Endothelial cell of umbilical vein (primary cell): ENCODE measurements at regions not wholly inside any gene's neighbourhood (a gene's known extent, or its start where the extent isn't known, plus 50 kb on each side); places are given as distances from the start of the nearest gene placed in this dataset.

Experiments used
- BruUV-seq: library from RNA; stranded (reverse); fragments of 400-500 nt; replicated peaks from 2 replicates; lab custom pipeline; 2021; lab: Mats Ljungman, UMichigan
- CTCF ChIA-PET: fragments of 300-600, 350-600 bp; sonication (Branson Sonifier 250); formaldehyde crosslinking; loops from one replicate; lab custom pipeline; 2021; ENCODE audit warnings: antibody characterized with exemption, inconsistent platforms; lab: Charles Lee
- POLR2A ChIA-PET: fragments of 300-600, 350-600 bp; sonication (Branson Sonifier 250); formaldehyde crosslinking; loops from one replicate; lab custom pipeline; 2021; ENCODE audit warnings: antibody characterized with exemption, inconsistent platforms; lab: Charles Lee
- DNase-seq: peaks from one replicate; pipeline ENCODE4 v3.0.0-alpha.2; 2011; ENCODE audit warnings: low read depth, low spot score
- FAIRE-seq: peaks from 2 replicates; lab custom pipeline; 2011; peaks lifted over from hg19 to GRCh38; lab: Jason Lieb, UNC
- H2AFZ ChIP-seq: 2 replicates; pipeline ENCODE4 v1.6.0; 2012; ENCODE audit warnings: low read depth, low read length, control low read depth, inconsistent platforms
- H3K27ac ChIP-seq: 2 replicates; pipeline ENCODE4 v1.5.1; 2011; ENCODE audit warnings: low read depth, mild to moderate bottlenecking, control low read depth, low read length, moderate library complexity; ENCODE audit not compliant: insufficient read depth
- H3K27me3 ChIP-seq, 2 experiments: 2 replicates each; pipeline versions ENCODE4 v1.6.0 to v1.6.1; 2011; ENCODE audit warnings: low read length in 2 of 2, mixed read lengths in 1 of 2; ENCODE audit not compliant: control insufficient read depth in 2 of 2, insufficient read depth in 2 of 2
- H3K36me3 ChIP-seq, 2 experiments: 2 replicates in 1 of 2; 3 replicates in 1 of 2; pipeline ENCODE4 v1.5.1; 2011; ENCODE audit warnings: low read length in 2 of 2, mild to moderate bottlenecking in 1 of 2, moderate library complexity in 1 of 2; ENCODE audit not compliant: control insufficient read depth in 2 of 2, insufficient read depth in 2 of 2; ENCODE audit errors: extremely low read depth in 1 of 2
- H3K4me1 ChIP-seq: 3 replicates; pipeline ENCODE4 v1.5.1; 2011; ENCODE audit warnings: mild to moderate bottlenecking, low read length; ENCODE audit not compliant: control insufficient read depth, insufficient read depth; ENCODE audit errors: extremely low read depth
- H3K4me2 ChIP-seq: 2 replicates; pipeline ENCODE4 v1.6.1; 2011; ENCODE audit warnings: low read length, control low read depth, mixed read lengths; ENCODE audit not compliant: insufficient read depth
- H3K4me3 ChIP-seq, 3 experiments: fragments of 200-600 bp in 1 of 3; sonication (generic), shearing (Covaris generic) in 1 of 3; replicated peaks in 1 of 3; 2 replicates each; pipeline ENCODE4 v1.5.1; 2011 to 2016; ENCODE audit warnings: control low read depth in 3 of 3, low read length in 3 of 3, mild to moderate bottlenecking in 2 of 3, inconsistent platforms in 1 of 3, low read depth in 1 of 3, moderate library complexity in 1 of 3; ENCODE audit not compliant: insufficient read depth in 1 of 3
- H3K79me2 ChIP-seq: 2 replicates; pipeline ENCODE4 v1.6.0; 2012; ENCODE audit warnings: low read length, inconsistent platforms; ENCODE audit not compliant: control insufficient read depth, insufficient read depth
- H3K9ac ChIP-seq: replicated peaks from 2 replicates; pipeline ENCODE3; 2011; ENCODE audit warnings: low read length, control low read depth; ENCODE audit not compliant: insufficient read depth; ENCODE audit errors: extremely low read depth
- H3K9me1 ChIP-seq: replicated peaks from 3 replicates; pipeline ENCODE4 v1.6.0; 2011; ENCODE audit warnings: mild to moderate bottlenecking, low read length; ENCODE audit not compliant: control insufficient read depth, insufficient read depth; ENCODE audit errors: extremely low read depth
- H3K9me3 ChIP-seq: replicated peaks from 2 replicates; pipeline ENCODE4 v1.5.1; 2012; ENCODE audit warnings: low read length, inconsistent platforms; ENCODE audit not compliant: control insufficient read depth, insufficient read depth
- H4K20me1 ChIP-seq: replicated peaks from 2 replicates; pipeline ENCODE3; 2011; ENCODE audit warnings: mild to moderate bottlenecking, low read length; ENCODE audit not compliant: control insufficient read depth, insufficient read depth; ENCODE audit errors: extremely low read depth
- CTCF ChIP-seq, 2 donors: IDR thresholded peaks; 1 replicate in 1 of 2; 2 replicates in 1 of 2; pipeline ENCODE4 v1.5.1; 2011; ENCODE audit warnings: low read length in 2 of 2, mild to moderate bottlenecking in 2 of 2, moderate library complexity in 2 of 2, control low read depth in 1 of 2, inconsistent platforms in 1 of 2, low read depth in 1 of 2; ENCODE audit not compliant: insufficient read depth in 1 of 2; ENCODE audit errors: extremely low read depth in 1 of 2
- EZH2 ChIP-seq: IDR thresholded peaks from 2 replicates; pipeline ENCODE4 v1.6.1; 2012; ENCODE audit warnings: borderline replicate concordance, low read depth, mild to moderate bottlenecking, moderate library complexity, low read length, inconsistent platforms; ENCODE audit not compliant: severe bottlenecking
- FOS ChIP-seq: IDR thresholded peaks from 2 replicates; pipeline ENCODE4 v1.6.1; 2011; ENCODE audit warnings: mild to moderate bottlenecking, low read length, moderate library complexity, borderline replicate concordance; ENCODE audit not compliant: insufficient read depth
- MAX ChIP-seq: IDR thresholded peaks from 2 replicates; pipeline ENCODE4 v1.6.1; 2011; ENCODE audit not compliant: insufficient read depth, insufficient read length
- MYC ChIP-seq: IDR thresholded peaks from one replicate; pipeline ENCODE4 v1.6.1; 2011; ENCODE audit warnings: mild to moderate bottlenecking, low read depth, low read length
- POLR2A ChIP-seq: IDR thresholded peaks from 2 replicates; pipeline ENCODE4 v1.6.1; 2012; ENCODE audit warnings: low read depth, mild to moderate bottlenecking, control low read depth, low read length
- POLR2AphosphoS5 ChIP-seq: IDR thresholded peaks from 2 replicates; pipeline ENCODE4 v1.6.1; 2012; ENCODE audit warnings: low read depth, mild to moderate bottlenecking, control low read depth, low read length, moderate library complexity; ENCODE audit not compliant: insufficient read depth
- dilution Hi-C: fragments of 300-500 bp; cut with MboI; formaldehyde crosslinking; loops from one replicate; pipeline ENCODE4 v1.15.0; 2019; ENCODE audit warnings: low sequenced_read_pairs; ENCODE audit not compliant: extremely low pct_ligation_motif_present
- intact Hi-C: fragments of 100-400 bp; cut with micrococcal nuclease; formaldehyde crosslinking; loops from one replicate; pipeline ENCODE4 v1.10.0; 2022

- Histone ChIP-seq H3K4me3 (no peak overlapping the region), H3K9me3 (no peaks in the 10 kb centered on the region), H3K9ac (no peak overlapping the region), H3K36me3 (no peaks in the 10 kb centered on the region), H3K27ac (no peak overlapping the region), H2AFZ (no peak overlapping the region), H3K27me3 (no peaks in the 10 kb centered on the region), H3K4me1 (no peaks in the 10 kb centered on the region), H3K79me2 (no peaks in the 10 kb centered on the region), H3K9me1 (no peaks in the 10 kb centered on the region), H4K20me1 (no peaks in the 10 kb centered on the region), H3K4me2 (no peak overlapping the region)
- POLR2A ChIA-PET = no interaction called here
- CTCF ChIA-PET = interaction anchor here (0.8 kb wide), 1 partner anchor 10 kb away, joined by 3 read pairs; no protein-coding TSS in a partner anchor
- dilution Hi-C loops (no loop called here), intact Hi-C loops (no loop called here)
- FAIRE-seq (no peak), DNase-seq (no peak)
- TF ChIP-seq FOS = no peak
- TF ChIP-seq CTCF (IDR thresholded peaks at IDR 0.05; ENCODE audit: extremely low read depth in 1 of 2, insufficient read depth in 1 of 2, low read depth in 1 of 2, low read length in 2 of 2) = no peak
- TF ChIP-seq MAX = no peak
- no peak for TF ChIP-seq POLR2AphosphoS5
- no peak for TF ChIP-seq POLR2A
- no peak for TF ChIP-seq EZH2
- no peak for TF ChIP-seq MYC
- BruUV-seq = no TSS peak
Observed at GRCh38 chr2:240204431-240205276, 64.2 kb upstream of the OTOS start.
